Neutrophil (primary cell): ENCODE measurements at regions not wholly inside any gene's neighbourhood (a gene's known extent, or its start where the extent isn't known, plus 50 kb on each side); places are given as distances from the start of the nearest gene placed in this dataset.

Experiments
- H3K27ac ChIP-seq: fragments of 200-600 bp; sonication (generic); 2 replicates; pipeline ENCODE4 v1.5.1; 2016; ENCODE audit warnings: mild to moderate bottlenecking, moderate library complexity
- H3K27me3 ChIP-seq: fragments of 200-600 bp; sonication (generic); 2 replicates; pipeline ENCODE4 v1.6.0; 2016; ENCODE audit warnings: mild to moderate bottlenecking
- H3K36me3 ChIP-seq: fragments of 200-600 bp; sonication (generic); 2 replicates; pipeline ENCODE4 v1.5.1; 2017
- H3K4me1 ChIP-seq, 2 experiments: fragments of 200-600 bp in 1 of 2; sonication (generic) in 1 of 2; 1 replicate in 1 of 2; 2 replicates in 1 of 2; pipeline versions ENCODE4 v1.5.1 to v1.6.1; 2013 to 2016; ENCODE audit warnings: low read depth in 1 of 2, low read length in 1 of 2, mild to moderate bottlenecking in 1 of 2, moderate library complexity in 1 of 2; ENCODE audit not compliant: control insufficient read depth in 1 of 2, insufficient read depth in 1 of 2
- H3K4me3 ChIP-seq, 2 experiments: fragments of 200-600 bp in 1 of 2; sonication (generic) in 1 of 2; 1 replicate in 1 of 2; 2 replicates in 1 of 2; pipeline ENCODE4 v1.5.1; 2013 to 2016; ENCODE audit warnings: low read depth in 1 of 2, low read length in 1 of 2, mild to moderate bottlenecking in 1 of 2, moderate library complexity in 1 of 2
- H3K9me3 ChIP-seq: fragments of 200-600 bp; sonication (generic); 2 replicates; pipeline ENCODE4 v1.5.1; 2016
- CTCF ChIP-seq: fragments of 200-600 bp; sonication (generic); IDR thresholded peaks from 2 replicates; pipeline ENCODE4 v1.5.1; 2016; ENCODE audit warnings: antibody characterized with exemption

DNA sequence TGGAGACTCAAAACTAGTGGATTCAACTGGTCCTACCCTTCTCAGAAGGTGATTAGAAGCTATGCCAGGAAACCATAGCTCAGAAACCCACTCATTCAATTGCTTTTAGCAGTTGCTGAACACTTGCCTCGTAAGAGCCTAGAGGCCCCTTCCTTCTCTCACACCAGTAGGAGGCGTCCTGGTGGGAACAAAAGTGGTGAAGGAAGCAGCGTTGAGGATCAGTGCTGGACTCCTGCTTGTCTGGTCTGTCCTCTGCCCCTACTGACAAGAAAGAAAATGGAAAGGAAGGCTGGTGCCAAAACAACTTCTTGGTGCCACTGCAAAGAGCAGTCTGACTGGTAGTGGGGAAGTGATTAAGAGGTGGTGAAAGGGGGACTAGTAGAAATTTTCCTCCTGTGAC lies 269.7 kb downstream of the LMO4 start:
- H3K36me3 ChIP-seq, result no peaks in the 10 kb centered on the region
- H3K27ac ChIP-seq, result no peak overlapping the region
- no peaks in the 10 kb centered on the region for H3K4me1 ChIP-seq
- H3K9me3 ChIP-seq, result no peaks in the 10 kb centered on the region
- TF ChIP-seq CTCF, result no peak
- H3K27me3 ChIP-seq, result no peaks in the 10 kb centered on the region
- no peak overlapping the region for H3K4me3 ChIP-seq

GRCh38 chr1:87599569-87599968 lies 270.9 kb downstream of the LMO4 start:
- no peak overlapping the region for H3K4me3 ChIP-seq
- H3K27ac ChIP-seq, result no peak overlapping the region
- H3K27me3 ChIP-seq, result no peaks in the 10 kb centered on the region
- H3K4me1 ChIP-seq, result no peaks in the 10 kb centered on the region
- TF ChIP-seq CTCF, result no peak
- no peaks in the 10 kb centered on the region for H3K9me3 ChIP-seq
- no peaks in the 10 kb centered on the region for H3K36me3 ChIP-seq

DNA sequence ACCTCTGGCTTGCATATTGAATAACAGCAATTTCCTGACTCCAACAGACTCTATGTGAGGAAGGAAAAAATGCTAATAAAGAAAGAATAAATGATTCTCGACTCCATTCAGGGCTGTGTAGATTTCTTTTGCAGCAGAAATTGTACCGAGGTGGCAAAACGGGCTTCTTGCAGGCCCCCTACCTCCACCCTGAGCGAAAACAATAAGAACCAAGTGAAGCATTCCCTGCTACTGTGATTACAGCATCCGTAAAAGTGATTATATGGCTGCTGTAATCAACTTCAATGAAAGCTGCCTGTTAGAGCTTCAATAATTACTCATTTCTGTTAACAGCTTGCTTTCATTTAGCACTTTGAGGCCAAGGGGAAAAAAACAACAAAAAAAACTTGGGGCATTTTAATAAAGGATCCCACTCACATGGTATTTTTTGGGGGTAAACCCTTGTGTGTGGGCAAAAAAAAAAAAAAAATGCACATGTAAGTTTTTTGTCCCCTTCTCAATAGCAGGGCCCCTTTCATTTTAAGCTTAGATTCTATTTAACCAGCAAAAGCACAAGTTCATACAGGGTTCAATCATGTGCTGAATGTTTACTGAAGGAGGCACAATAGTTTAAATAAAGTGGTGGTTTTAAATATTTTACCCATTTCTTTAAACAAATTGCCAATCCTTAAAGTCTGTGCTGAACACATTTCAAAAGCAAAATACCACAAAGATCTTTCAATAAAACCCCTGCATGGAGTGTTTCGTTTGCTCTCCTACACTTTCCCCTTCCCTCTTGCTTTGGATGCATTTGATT lies 271.6 kb downstream of the LMO4 start:
- Histone ChIP-seq H3K36me3 (no peaks in the 10 kb centered on the region), H3K9me3 (no peaks in the 10 kb centered on the region), H3K27ac (no peak overlapping the region), H3K27me3 (no peaks in the 10 kb centered on the region), H3K4me1 (no peaks in the 10 kb centered on the region), H3K4me3 (no peak overlapping the region)
- TF ChIP-seq CTCF, result no peak

DNA sequence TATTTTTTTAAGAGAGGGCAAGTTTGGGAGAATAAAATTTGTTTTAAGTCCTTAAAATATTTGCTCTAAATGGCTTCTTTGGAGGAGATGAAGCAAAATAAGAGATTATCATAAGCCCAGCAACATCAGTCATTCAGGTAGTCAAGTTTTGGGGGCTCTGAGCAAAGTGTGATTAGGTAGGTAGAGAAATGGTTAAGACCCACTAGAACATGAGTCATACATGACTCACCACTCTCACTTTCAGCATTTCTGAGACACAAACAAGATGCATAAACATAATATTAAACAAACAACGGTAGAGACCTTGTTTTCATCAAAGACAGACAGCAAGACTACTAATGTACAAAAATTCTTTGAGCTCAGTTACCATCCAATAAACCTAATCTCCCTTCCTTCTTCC lies 272.2 kb downstream of the LMO4 start:
- Histone ChIP-seq H3K36me3 (no peaks in the 10 kb centered on the region), H3K27ac (no peak overlapping the region), H3K4me3 (no peak overlapping the region), H3K9me3 (no peaks in the 10 kb centered on the region), H3K27me3 (no peaks in the 10 kb centered on the region), H3K4me1 (no peaks in the 10 kb centered on the region)
- no peak for TF ChIP-seq CTCF

DNA sequence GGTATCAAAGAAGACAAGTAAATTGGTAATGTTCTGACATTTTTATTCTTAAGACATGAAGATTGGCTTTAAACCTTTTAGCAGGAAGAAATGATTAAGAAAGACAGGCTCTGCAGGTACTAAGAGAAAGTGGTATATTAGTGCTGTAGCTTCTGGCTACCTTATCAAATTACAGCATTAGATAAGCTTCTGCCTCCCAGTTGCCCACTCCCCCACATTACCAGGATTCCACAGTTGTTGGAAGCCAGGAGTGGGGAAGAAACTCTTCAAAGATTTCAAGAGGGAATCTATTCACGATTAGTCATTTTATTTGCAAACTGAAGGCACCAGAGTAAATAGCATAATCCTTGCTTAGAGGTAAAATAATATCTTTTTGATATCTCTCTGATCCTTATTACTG lies 274.9 kb downstream of the LMO4 start:
- Histone ChIP-seq H3K9me3 (no peaks in the 10 kb centered on the region), H3K27me3 (no peaks in the 10 kb centered on the region), H3K4me1 (no peaks in the 10 kb centered on the region), H3K36me3 (no peaks in the 10 kb centered on the region), H3K27ac (no peak overlapping the region), H3K4me3 (no peak overlapping the region)
- TF ChIP-seq CTCF, result no peak
